Keratinocyte (primary cell): ENCODE measurements at regions not wholly inside any gene's neighbourhood (a gene's known extent, or its start where the extent isn't known, plus 50 kb on each side); places are given as distances from the start of the nearest gene placed in this dataset.

Experiments
- DNase-seq: peaks from one replicate; pipeline ENCODE4 v3.0.0-alpha.2; 2011; ENCODE audit warnings: low read depth, missing footprints, low spot score
- FAIRE-seq: peaks from 2 replicates; lab custom pipeline; 2011; peaks lifted over from hg19 to GRCh38; lab: Jason Lieb, UNC
- H2AFZ ChIP-seq: 2 replicates; pipeline ENCODE4 v1.6.0; 2012; ENCODE audit warnings: low read length, control low read depth, inconsistent platforms; ENCODE audit not compliant: control insufficient read depth
- H3K27ac ChIP-seq: 2 replicates; pipeline ENCODE4 v1.5.1; 2011; ENCODE audit warnings: low read length; ENCODE audit not compliant: control insufficient read depth, insufficient read depth
- H3K27me3 ChIP-seq: 3 replicates; pipeline ENCODE4 v1.6.0; 2011; ENCODE audit warnings: low read length; ENCODE audit not compliant: control insufficient read depth, insufficient read depth; ENCODE audit errors: extremely low read depth
- H3K36me3 ChIP-seq, 2 experiments: 2 replicates in 1 of 2; 3 replicates in 1 of 2; pipeline ENCODE4 v1.5.1; 2011; ENCODE audit warnings: low read length in 2 of 2, mild to moderate bottlenecking in 1 of 2; ENCODE audit not compliant: control insufficient read depth in 2 of 2, insufficient read depth in 2 of 2; ENCODE audit errors: extremely low read depth in 1 of 2
- H3K4me1 ChIP-seq: 3 replicates; pipeline ENCODE4 v1.5.1; 2011; ENCODE audit warnings: low read length; ENCODE audit not compliant: control insufficient read depth, insufficient read depth; ENCODE audit errors: extremely low read depth
- H3K4me2 ChIP-seq: 3 replicates; pipeline ENCODE4 v1.6.0; 2011; ENCODE audit warnings: low read depth, low read length; ENCODE audit not compliant: control insufficient read depth, insufficient read depth; ENCODE audit errors: extremely low read depth
- H3K4me3 ChIP-seq, 3 experiments: fragments of 200-600 bp in 1 of 3; sonication (generic) in 1 of 3; 2 replicates in 2 of 3; 3 replicates in 1 of 3; pipeline ENCODE4 v1.5.1; 2011 to 2016; ENCODE audit warnings: low read length in 3 of 3, mild to moderate bottlenecking in 3 of 3, control low read depth in 2 of 3, inconsistent platforms in 1 of 3, low read depth in 1 of 3, mixed read lengths in 1 of 3, mixed run types in 1 of 3, moderate library complexity in 1 of 3; ENCODE audit not compliant: control insufficient read depth in 2 of 3, insufficient read depth in 2 of 3; ENCODE audit errors: extremely low read depth in 1 of 3
- H3K79me2 ChIP-seq: 2 replicates; pipeline ENCODE4 v1.6.0; 2012; ENCODE audit warnings: low read length; ENCODE audit not compliant: control insufficient read depth, insufficient read depth
- H3K9ac ChIP-seq: 3 replicates; pipeline ENCODE4 v1.6.0; 2011; ENCODE audit warnings: low read length; ENCODE audit not compliant: control insufficient read depth, insufficient read depth; ENCODE audit errors: extremely low read depth
- H3K9me1 ChIP-seq: 3 replicates; pipeline ENCODE4 v1.6.0; 2011; ENCODE audit warnings: low read length; ENCODE audit not compliant: control insufficient read depth, insufficient read depth; ENCODE audit errors: extremely low read depth
- H3K9me3 ChIP-seq: 2 replicates; pipeline ENCODE4 v1.5.1; 2012; ENCODE audit warnings: low read depth, low read length; ENCODE audit not compliant: control insufficient read depth
- H4K20me1 ChIP-seq: 3 replicates; pipeline ENCODE4 v1.6.0; 2011; ENCODE audit warnings: low read length; ENCODE audit not compliant: control insufficient read depth, insufficient read depth; ENCODE audit errors: extremely low read depth
- EZH2 ChIP-seq: IDR thresholded peaks from one replicate; pipeline ENCODE4 v1.6.1; 2012; ENCODE audit warnings: inconsistent platforms, mild to moderate bottlenecking, low read length, moderate library complexity
- dilution Hi-C: fragments of 300-500 bp; cut with MboI; formaldehyde crosslinking; loops from one replicate; pipeline ENCODE4 v1.7.0; 2020; ENCODE audit warnings: low sequenced_read_pairs; ENCODE audit not compliant: extremely low pct_ligation_motif_present
- TF ChIP-seq, protein P1 (sequence below), 3 experiments: IDR thresholded peaks in 1 of 3; conservative IDR thresholded peaks in 1 of 3; optimal IDR thresholded peaks in 1 of 3; 2 replicates in 2 of 3; 3 replicates in 1 of 3; pipeline versions ENCODE3 to v1.5.1; 2011; ENCODE audit warnings: low read length in 3 of 3, mild to moderate bottlenecking in 3 of 3, moderate library complexity in 2 of 3, control low read depth in 1 of 3, inconsistent platforms in 1 of 3; ENCODE audit not compliant: insufficient read depth in 2 of 3; ENCODE audit errors: extremely low read depth in 1 of 3

GRCh38 chr6:105750089-105750488, 336.0 kb upstream of the PRDM1 start:
- Histone ChIP-seq H3K36me3 (no peaks in the 10 kb centered on the region), H3K9me1 (no peaks in the 10 kb centered on the region), H3K9ac (no peak overlapping the region), H3K27me3 (no peaks in the 10 kb centered on the region), H3K79me2 (no peaks in the 10 kb centered on the region), H2AFZ (no peak overlapping the region), H4K20me1 (no peaks in the 10 kb centered on the region), H3K4me1 (peaks cover 15% of the 10 kb centered on the region), H3K27ac (no peak overlapping the region), H3K4me3 (no peak overlapping the region), H3K9me3 (no peaks in the 10 kb centered on the region), H3K4me2 (no peak overlapping the region)
- dilution Hi-C loops, result no loop called here
- TF ChIP-seq, protein P1, sequence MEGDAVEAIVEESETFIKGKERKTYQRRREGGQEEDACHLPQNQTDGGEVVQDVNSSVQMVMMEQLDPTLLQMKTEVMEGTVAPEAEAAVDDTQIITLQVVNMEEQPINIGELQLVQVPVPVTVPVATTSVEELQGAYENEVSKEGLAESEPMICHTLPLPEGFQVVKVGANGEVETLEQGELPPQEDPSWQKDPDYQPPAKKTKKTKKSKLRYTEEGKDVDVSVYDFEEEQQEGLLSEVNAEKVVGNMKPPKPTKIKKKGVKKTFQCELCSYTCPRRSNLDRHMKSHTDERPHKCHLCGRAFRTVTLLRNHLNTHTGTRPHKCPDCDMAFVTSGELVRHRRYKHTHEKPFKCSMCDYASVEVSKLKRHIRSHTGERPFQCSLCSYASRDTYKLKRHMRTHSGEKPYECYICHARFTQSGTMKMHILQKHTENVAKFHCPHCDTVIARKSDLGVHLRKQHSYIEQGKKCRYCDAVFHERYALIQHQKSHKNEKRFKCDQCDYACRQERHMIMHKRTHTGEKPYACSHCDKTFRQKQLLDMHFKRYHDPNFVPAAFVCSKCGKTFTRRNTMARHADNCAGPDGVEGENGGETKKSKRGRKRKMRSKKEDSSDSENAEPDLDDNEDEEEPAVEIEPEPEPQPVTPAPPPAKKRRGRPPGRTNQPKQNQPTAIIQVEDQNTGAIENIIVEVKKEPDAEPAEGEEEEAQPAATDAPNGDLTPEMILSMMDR (optimal IDR thresholded peaks at IDR 0.05 in 1 of 3, IDR thresholded peaks at IDR 0.05 in 1 of 3, conservative IDR thresholded peaks at IDR 0.05 in 1 of 3; ENCODE audit: extremely low read depth in 1 of 3, insufficient read depth in 2 of 3, low read length in 3 of 3), result no peak
- no peak for TF ChIP-seq EZH2
- no peak for FAIRE-seq
- no peak for DNase-seq

GRCh38 chr6:105748737-105749161, 337.4 kb upstream of the PRDM1 start:
- peak overlapping the region; percentile 1 for H2AFZ ChIP-seq
- H3K9me1 ChIP-seq, result no peaks in the 10 kb centered on the region
- peak; percentile 20 for FAIRE-seq
- DNase-seq, result no peak
- TF ChIP-seq, protein P1 (optimal IDR thresholded peaks at IDR 0.05 in 1 of 3, IDR thresholded peaks at IDR 0.05 in 1 of 3, conservative IDR thresholded peaks at IDR 0.05 in 1 of 3; ENCODE audit: extremely low read depth in 1 of 3, insufficient read depth in 2 of 3, low read length in 3 of 3), result no peak
- TF ChIP-seq EZH2, result no peak
- no peak overlapping the region for H3K4me2 ChIP-seq
- peaks cover 13% of the 10 kb centered on the region for H3K4me1 ChIP-seq
- H3K9me3 ChIP-seq, result no peaks in the 10 kb centered on the region
- dilution Hi-C loops, result no loop called here
- H3K36me3 ChIP-seq, result no peaks in the 10 kb centered on the region
- no peak overlapping the region for H3K9ac ChIP-seq
- H3K27ac ChIP-seq, result no peak overlapping the region
- H3K4me3 ChIP-seq, result no peak overlapping the region
- H3K27me3 ChIP-seq, result no peaks in the 10 kb centered on the region
- no peaks in the 10 kb centered on the region for H4K20me1 ChIP-seq
- H3K79me2 ChIP-seq, result no peaks in the 10 kb centered on the region
